ENCODE measurements at regions not wholly inside any gene's neighbourhood (a gene's known extent, or its start where the extent isn't known, plus 50 kb on each side); places are given as distances from the start of the nearest gene placed in this dataset.

DNA sequence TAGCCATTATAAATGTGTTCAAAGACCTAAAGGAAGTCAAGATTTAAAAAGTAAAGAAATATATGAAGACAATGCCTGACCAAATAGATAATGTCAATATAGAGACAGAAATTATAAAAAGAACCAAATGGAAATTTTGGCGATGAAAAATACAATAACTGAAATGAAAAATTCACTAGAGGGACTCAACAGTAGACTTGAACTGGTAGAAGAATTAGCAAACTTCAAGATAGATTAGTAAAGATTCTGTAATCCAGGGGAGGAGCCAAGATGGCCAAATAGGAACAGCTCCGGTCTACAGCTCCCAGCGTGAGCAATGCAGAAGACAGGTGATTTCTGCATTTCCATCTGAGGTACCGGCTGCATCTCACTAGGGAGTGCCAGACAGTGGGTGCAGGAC lies 433.2 kb downstream of the HINT1 start:
- in situ Hi-C loops (cut with MboI; ENCODE audit: low sequenced_read_pairs) = no loop called here

DNA sequence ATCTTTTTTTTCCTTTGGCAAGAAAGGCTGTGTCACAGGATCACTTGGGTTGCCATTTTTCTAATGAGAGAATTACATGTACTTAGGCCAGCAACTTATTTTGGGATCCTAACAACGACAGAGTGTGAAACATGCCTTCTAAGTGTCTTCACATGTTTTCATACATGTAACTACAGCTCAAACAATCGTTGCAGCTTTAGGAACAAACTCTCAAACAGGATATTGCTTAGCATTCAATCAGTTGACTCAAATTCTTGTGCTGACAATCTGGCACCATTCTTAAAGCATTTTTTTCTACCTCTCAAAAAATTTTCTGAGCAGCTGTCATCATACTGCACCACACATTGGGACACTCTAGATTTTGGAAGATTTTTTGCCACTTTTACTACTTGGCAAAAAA lies 435.5 kb downstream of the HINT1 start:
- in situ Hi-C loops (cut with MboI; ENCODE audit: low sequenced_read_pairs) = no loop called here

DNA sequence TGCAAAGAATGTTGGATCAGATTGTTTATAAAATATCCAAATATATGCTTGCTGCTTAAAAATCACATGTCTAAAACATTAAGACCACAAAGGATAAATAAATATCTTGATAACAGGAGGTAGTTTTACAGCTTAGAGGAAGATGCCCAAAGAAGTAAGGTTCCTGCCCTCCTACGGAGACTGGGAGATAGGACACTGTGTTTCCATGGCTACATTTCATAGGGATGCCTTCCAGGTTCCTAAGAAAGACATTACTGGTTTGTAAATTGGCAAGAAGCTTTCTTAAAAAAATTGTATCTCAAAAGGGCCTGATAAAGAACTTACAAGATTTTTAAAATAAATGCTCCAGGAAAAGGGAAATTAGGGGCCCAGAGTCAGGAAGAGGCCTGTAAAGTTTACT lies 437.2 kb downstream of the HINT1 start:
- in situ Hi-C loops (cut with MboI; ENCODE audit: low sequenced_read_pairs) = no loop called here

DNA sequence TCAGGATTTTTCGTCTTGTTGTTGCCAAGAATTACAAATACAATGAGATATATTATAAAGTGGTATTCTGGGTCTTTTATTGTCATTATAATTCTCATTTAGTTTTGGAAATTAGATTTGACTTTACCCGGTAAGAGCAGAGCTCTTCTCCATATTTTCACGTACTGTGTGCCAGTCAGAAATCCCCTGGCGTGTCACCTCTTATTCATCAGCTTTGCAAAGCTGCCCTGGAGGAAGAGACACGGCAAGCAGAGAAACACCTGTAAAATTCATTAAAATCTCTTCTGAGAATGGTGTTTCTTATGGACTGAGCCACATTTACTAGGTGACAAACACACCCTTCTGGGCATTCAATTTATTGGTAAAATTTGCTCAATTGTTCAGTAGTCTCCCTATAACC lies 440.4 kb downstream of the HINT1 start:
- in situ Hi-C loops (cut with MboI; ENCODE audit: low sequenced_read_pairs) = no loop called here

DNA sequence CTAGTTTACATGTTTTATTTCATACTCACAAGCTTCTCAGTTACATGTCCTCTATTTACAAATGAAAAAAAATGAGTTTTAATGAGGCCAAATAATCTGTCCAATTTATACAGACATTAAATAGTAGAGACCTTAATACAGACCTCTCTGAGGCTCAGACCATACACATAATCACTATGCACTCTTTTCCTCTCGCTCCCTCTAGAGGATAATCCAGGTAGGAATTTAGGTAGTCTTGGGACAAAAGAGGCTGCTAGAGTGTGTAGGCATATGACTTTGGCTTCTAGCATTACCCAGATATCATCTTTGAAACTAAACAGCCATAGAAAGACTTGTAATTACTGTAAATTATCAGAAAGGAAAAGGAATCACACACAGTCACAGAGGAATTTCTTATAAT lies 444.7 kb downstream of the HINT1 start:
- in situ Hi-C loops (cut with MboI; ENCODE audit: low sequenced_read_pairs) = no loop called here

DNA sequence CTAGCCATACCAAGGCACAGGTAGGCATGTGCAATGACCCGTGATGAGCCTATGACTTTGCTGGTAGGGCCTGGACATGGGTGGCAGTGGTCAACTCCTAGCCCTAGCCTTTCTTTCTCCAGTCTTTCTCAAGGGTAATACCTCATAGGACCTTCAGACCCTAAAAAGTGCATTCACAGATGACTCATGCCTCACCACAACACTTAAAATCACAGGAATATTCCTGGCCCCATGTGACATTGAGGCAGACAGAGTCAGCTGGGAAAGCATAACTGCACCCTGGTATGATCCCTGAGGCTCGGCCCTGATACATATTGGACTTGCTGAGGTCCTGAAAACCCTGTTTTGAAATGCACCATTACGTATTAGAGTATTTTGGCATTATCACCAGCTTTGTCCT lies 449.5 kb downstream of the HINT1 start:
- in situ Hi-C loops (cut with MboI; ENCODE audit: low sequenced_read_pairs) = no loop called here

DNA sequence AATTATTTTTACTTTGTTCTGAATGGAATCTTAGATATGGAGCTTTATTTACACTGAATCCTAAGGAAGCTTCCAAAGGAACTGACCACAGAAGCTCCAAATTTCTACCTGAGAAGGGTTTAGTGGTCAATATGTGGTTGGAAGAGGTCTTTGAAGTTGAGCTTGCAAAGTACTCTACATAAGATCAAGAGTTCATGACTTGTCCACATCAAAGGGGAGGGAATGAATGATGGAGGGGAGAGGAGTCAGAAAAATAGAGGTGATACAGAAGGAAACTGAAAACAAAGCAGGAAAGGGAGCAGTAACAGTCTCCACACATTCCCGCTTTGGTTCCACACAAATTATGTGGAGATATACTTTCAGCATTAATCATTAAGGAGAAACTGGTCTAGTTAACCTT lies 450.9 kb downstream of the HINT1 start:
- in situ Hi-C loops (cut with MboI; ENCODE audit: low sequenced_read_pairs) = no loop called here

DNA sequence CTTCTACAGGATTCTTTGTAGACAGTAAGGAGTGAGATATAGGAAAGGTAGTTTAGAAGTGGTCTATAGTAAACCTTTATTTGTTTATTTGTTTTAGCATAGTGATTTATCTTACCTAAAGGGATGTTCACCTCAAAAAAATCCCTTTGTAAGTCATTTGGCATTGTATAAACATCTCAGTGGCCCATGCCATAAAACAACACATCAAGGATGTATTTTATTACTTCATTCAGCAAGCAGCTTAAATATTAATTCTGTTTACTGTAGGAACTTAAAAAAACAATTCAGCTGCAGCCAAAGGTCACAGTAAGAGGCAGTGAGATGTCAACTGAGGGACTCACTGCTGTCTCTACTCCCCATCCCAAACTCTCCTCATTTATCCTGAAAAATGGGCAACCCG lies 452.7 kb downstream of the HINT1 start:
- in situ Hi-C loops (cut with MboI; ENCODE audit: low sequenced_read_pairs) = no loop called here

DNA sequence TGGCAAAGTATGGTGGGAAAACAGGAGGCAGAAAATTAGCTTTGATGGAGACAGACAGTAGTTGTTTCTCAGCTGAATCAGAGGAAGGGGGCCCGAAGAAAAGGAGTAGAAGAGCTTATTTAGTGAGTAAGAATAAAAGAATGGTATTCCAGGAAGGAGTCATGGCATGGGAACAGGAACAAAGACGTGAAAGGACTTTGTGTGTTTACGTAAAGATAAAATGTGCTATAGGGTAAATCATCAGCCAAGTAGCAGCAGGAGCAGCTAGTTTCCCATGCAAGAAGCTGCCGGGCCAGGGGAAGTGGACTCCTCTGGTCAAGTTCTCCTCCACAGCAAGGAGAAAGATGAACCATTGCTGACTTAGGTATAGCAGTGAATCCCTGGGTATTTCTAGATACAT lies 454.5 kb downstream of the HINT1 start:
- in situ Hi-C loops (cut with MboI; ENCODE audit: low sequenced_read_pairs) = no loop called here

DNA sequence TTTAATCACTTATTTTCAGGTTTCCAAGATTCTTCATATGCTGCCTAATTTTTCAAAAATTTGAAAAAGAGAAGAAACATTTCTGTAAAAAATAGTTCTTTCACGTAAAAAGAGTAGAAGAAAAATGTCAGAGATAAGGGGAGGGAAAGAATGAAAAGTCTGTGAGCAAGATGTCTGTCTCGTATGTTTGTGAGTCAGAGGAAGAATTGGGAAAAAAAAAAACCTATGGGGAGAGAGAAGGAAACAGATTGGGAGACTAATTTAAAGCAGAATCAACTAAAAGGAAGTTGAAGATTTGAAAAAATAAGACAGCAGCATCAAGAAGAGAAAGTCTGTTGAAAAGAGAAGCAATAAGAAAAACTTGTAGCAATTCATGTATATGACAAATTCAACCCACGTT lies 456.3 kb downstream of the HINT1 start:
- in situ Hi-C loops (cut with MboI; ENCODE audit: low sequenced_read_pairs) = no loop called here

DNA sequence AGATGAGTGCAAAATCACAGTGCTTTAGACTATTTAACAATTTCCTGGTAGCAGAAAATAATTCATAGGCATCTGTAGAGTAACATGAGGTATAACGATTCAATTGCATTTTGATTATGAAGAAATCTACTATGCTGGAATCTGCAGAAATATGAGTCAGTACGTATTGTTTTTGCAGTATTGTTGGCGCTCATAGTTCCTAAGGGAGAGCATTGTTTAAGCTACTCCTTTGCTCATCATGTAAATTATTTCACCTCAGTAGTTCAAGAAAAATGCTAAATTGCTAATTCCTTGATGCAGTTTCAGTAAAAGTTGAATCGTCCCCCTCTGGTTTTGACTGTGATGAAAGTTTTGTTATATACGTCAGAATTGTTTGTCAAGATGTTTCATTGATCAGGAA lies 458.4 kb downstream of the HINT1 start:
- in situ Hi-C loops (cut with MboI; ENCODE audit: low sequenced_read_pairs) = no loop called here

DNA sequence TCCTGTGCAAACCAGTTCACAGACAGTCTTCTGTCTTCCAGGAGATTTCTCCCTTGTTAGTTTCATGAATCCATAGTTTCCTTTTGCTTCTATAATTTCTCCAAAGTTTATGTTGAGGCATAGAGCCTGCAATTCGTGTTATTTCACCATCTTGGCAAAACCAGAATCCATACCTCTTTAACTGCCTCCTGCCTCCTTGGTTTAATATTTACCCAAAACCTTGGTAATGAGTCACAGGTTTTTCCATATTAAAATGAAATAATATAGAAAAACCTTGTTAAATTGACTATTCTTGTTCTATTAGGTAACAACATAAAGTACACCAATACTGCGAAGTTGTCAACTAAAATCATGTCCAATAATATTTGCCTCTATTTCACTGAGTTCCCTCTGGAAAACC lies 459.7 kb downstream of the HINT1 start:
- in situ Hi-C loops (cut with MboI; ENCODE audit: low sequenced_read_pairs) = no loop called here

DNA sequence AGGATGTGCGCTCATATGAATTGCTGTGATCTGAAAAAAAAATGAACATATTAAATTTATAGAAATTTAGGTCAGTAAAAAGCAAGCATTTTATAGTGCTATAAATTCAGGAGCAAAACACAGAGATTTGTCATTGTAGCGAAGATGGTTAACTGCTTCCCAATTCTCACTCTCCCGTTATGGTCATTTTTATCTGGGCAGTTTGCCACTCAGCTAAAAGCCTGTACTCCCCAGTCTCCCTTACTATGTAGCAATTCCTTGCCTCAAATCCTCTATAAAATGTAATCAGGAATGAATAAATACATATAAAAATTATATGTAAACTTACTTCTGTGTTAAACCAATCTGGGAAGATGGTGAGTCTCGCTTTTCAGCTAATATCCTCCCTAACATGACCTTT lies 471.5 kb downstream of the HINT1 start:
- in situ Hi-C loops (cut with MboI; ENCODE audit: low sequenced_read_pairs) = no loop called here

DNA sequence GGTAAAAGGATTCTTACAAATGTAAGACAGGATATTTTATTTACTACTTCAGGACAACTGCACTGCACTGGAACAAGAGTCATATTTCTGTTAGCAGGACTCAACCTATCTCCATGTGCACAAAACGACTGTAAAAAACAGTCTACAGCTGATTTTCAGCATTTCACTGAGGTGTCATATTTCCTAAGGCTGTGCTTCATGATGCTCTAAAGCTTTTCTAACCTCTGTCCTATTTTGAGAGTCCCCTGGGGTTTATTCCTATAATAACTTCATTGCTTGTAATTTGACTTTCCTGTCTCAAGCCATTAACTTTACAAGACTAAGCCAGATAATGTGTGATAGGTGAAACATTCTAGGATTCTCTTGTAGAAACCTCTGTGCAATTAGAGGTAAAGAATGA lies 472.3 kb downstream of the HINT1 start:
- in situ Hi-C loops (cut with MboI; ENCODE audit: low sequenced_read_pairs) = no loop called here

DNA sequence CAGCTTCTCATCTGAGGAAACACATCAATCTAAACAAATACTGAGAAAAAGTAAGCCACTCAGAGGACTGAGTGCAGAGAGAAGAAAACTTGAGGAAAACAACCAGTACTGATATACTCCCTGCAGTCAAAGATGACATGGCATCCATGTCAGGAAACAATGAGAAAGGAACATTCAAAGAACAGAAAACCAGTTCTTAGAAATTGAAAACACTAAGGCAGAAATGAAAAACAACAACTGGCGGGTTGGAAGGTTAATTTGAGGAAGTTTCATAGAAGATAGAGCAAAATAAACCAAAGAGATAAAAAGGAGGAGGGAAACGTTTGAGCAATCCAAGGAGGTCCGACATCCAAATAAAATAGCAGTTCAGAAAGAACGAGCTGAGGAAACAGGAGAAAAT lies 475.2 kb downstream of the HINT1 start:
- in situ Hi-C loops (cut with MboI; ENCODE audit: low sequenced_read_pairs) = no loop called here

DNA sequence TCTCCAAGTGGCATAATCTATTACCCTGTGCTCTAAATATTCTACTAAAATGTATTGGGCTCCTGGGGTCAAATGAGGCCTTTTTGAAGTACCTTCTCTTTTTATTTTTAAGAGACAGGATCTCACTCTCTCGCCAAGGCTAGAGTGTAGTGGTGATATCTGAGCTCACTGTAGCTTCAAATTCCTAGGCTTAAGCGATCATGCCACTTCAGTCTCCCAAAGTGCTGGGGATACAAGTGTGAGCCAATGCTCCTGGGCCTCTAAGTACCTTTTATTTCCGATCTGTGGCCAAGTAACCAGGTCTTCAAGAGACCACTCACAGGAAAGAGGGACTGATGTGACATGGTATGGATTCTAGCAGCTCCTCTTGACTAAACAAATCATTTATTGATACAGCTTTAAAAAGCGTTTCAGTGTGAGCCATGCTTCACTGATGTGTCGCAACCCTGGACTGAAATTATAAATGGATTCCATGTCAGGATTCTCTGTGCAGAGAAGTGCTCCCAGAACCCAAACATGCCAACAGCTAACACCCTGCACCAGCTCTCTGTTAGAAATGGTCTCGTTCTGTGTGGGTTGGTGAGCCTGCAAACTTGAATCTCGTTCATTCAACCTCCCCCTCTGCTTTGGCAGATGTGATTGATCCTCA lies 477.8 kb downstream of the HINT1 start:
- in situ Hi-C loops (cut with MboI; ENCODE audit: low sequenced_read_pairs) = no loop called here

DNA sequence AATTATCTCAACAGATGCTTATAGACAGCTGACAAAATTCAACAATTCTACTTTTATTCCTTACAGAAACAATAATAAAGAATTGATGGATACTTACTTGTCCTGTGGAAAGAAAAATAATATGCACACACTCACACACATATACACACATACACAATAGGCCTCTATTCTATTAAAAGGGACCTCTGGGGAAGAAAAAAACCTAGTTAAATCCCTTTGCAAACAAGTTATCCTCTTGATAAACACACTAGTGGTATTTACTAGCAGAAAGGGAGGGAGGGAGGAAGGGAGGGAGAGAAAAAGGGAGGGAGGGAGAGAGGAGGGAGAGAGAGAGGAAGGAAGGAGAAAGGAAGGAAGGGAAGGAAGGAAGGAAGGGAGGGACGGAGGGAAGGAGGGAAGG lies 486.4 kb downstream of the HINT1 start:
- in situ Hi-C loops (cut with MboI; ENCODE audit: low sequenced_read_pairs) = no loop called here

DNA sequence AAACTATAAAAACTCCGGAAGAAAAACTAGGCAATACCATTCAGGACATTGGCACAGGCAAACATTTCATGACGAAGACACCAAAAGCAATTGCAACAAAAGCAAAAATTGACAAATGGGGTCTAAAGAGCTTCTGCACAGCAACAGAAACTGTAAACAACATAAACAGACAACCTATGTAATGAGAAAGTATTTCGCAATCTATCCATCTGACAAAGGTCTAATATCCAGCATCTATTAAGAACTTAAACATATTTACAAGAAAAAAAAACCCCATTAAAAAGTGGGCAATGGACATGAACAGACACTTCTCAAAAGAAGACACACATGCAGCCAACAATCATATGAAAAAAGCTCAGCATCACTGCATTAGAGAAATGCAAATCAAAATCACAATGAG lies 498.6 kb downstream of the HINT1 start:
- in situ Hi-C loops (cut with MboI; ENCODE audit: low sequenced_read_pairs) = no loop called here

DNA sequence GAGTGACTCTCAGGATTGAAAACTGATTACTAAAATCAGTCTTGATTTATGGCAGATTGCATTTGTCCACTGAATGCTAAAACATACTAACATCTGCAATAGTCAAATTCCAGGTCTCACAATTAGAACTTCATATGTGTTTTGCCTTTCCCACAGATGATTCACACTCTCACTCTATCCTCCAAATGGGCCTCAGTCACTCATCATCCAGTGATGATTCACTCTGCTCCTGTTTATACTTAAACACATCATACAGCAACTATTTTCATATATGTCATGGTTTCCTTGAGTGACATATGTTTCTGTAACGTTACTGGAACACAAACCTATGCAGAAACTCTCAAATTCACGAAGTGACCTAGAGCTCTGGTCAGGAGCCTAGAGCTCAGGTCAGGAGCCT lies 512.9 kb downstream of the HINT1 start:
- in situ Hi-C loops (cut with MboI; ENCODE audit: low sequenced_read_pairs) = no loop called here

DNA sequence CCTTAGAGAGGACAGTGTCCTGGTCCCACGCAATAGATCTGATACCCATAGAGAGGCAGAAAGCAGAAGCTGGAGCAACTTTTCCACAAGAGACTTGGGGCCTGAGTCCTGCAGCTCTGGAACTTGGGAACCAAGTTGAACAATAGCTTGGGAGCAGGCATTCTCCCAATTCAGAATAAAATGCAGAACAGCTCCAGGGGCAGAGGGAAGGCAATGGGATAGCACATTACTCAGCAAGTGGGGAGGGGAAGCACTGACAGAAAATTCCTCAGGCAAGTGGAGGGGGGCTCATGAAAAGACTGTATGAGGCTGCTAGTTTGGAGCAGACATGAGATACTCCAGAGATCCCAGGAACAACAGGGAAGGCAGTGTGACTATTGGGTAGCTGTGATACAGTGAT lies 513.6 kb downstream of the HINT1 start:
- in situ Hi-C loops (cut with MboI; ENCODE audit: low sequenced_read_pairs) = no loop called here

DNA sequence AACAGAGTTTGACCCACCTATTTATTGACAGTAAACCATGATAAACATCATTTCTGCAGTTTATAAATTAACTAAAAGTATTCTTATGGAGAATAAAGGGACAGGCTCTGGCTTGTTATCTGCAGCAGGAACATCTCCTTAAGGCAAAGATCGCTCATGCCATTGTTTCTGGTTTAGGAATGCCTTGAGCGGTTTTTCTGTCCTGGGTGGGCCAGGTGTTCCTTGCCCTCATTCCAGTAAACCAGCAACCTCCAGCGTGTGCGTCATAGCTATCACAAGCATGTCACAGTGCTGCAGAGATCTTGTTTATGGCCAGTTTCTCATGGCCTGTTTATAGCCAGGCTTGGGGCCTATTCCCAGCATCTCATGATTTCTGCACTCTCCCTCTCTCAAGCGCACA lies 521.7 kb downstream of the HINT1 start:
- in situ Hi-C loops (cut with MboI; ENCODE audit: low sequenced_read_pairs) = no loop called here

DNA sequence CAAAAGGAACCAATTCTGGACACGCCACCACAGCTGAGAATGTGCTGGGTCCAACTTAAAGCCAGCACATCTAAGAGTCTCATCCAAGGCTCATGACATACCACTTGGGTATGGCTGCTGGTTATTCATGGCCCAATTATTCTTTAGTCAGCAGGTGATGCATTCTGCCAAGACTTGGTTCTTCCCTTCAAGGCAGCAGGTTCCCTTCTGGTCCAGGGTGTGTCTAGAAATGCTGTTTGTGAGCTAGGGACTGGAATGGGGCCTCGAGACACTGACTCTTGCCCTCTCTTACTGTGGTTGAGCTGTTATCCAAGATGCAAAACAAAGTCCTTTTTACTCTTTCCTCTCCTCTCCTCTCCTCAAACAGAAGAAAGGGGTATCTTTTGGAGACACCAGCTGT lies 522.6 kb downstream of the HINT1 start:
- in situ Hi-C loops (cut with MboI; ENCODE audit: low sequenced_read_pairs) = no loop called here

DNA sequence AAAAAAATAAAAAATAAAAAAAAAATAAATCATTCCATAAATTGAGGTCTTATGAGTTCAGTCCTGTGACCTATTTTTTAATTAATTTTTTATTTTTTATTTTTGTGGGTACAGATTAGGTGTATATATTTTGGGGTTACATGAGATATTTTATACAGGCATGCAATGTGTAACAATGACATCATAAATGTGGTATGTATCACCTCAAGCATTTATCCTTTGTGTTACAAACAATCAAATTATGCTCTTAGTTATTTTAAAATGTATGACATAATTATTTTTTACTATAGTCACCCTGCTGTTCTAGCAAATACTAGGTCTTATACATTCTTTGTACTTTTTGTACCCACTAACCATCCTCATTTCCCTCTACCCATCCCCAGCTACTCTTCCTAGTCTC lies 537.9 kb downstream of the HINT1 start:
- in situ Hi-C loops (cut with MboI; ENCODE audit: low sequenced_read_pairs) = no loop called here

DNA sequence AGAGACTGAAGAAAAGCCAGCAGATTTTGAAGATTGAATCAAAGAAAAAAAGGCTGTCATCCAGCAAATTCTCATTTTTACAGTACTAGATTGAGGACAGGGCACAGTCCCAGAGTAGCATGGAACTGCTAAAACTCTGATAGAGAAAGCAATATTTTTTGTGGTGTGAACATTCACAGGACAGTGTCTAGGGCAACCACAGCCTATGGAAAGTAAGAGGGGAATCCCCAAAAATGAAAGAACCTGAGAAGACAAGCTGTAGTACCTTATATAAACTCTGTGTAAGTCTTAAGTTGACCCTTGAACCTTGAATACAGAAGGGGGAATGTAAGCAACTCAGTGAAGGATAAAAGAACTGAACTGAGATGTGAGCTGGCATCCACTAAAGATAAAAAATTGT lies 540.3 kb downstream of the HINT1 start:
- in situ Hi-C loops (cut with MboI; ENCODE audit: low sequenced_read_pairs) = no loop called here
